PC-3 (cell line): ENCODE measurements at regions not wholly inside any gene's neighbourhood (a gene's known extent, or its start where the extent isn't known, plus 50 kb on each side); places are given as distances from the start of the nearest gene placed in this dataset.

Experiments used
- CTCF ChIP-seq: fragments of 300-600 bp; sonication (generic); conservative IDR thresholded peaks from 2 replicates; pipeline ENCODE4 v1.5.1; 2017; ENCODE audit warnings: antibody characterized with exemption, low read depth, mild to moderate bottlenecking, low read length
- EZH2 ChIP-seq: fragments of 300-600 bp; sonication (generic); IDR thresholded peaks from one replicate; pipeline ENCODE4 v1.6.1; 2017; ENCODE audit warnings: antibody characterized with exemption, mild to moderate bottlenecking, low read length; ENCODE audit not compliant: unreplicated experiment
- EZH2phosphoT487 ChIP-seq: fragments of 300-600 bp; sonication (generic); IDR thresholded peaks from 2 replicates; pipeline ENCODE4 v1.6.1; 2018; ENCODE audit warnings: mild to moderate bottlenecking, antibody characterized with exemption, low read length, borderline replicate concordance

GRCh38 chr16:11471548-11471947 is 115.2 kb downstream of the LITAF start:
- TF ChIP-seq CTCF (no peak), EZH2 (no peak), EZH2phosphoT487 (no peak)
